ENCODE measurements at regions not wholly inside any gene's neighbourhood (a gene's known extent, or its start where the extent isn't known, plus 50 kb on each side); places are given as distances from the start of the nearest gene placed in this dataset.

GRCh38 chr1:177514207-177514606, 343.4 kb downstream of the BRINP2 start:
- TF ChIP-seq CTCF (IDR thresholded peaks at IDR 0.05) (no peak), POLR2AphosphoS5 (IDR thresholded peaks at IDR 0.05; ENCODE audit: low read depth, low read length) (no peak), TCF7L2 (IDR thresholded peaks at IDR 0.05; ENCODE audit: low read depth, low read length) (no peak), SIN3A (IDR thresholded peaks at IDR 0.05; ENCODE audit: borderline replicate concordance, insufficient read depth, low read depth, low read length) (no peak), REST (IDR thresholded peaks at IDR 0.05; ENCODE audit: insufficient read depth in 1 of 2, low read depth in 2 of 2, low read length in 1 of 2) (no peak)
- H3K27ac ChIP-seq (ENCODE audit: low read length) = no peak overlapping the region
- intact Hi-C loops (cut with micrococcal nuclease; ENCODE audit: unreplicated experiment) (no loop called here), in situ Hi-C loops (cut with HindIII; ENCODE audit: low pct_unique_long_range_greater_than_20kb, low sequenced_read_pairs) (no loop called here)
- ChIA-PET POLR2A (no interaction called here), CTCF (no interaction called here)
- H3K9me3 ChIP-seq (ENCODE audit: control insufficient read depth, insufficient read depth, low read depth, low read length) = no peaks in the 10 kb centered on the region
- no TSS peak for BruUV-seq (replicated peaks)
- H3K27me3 ChIP-seq (ENCODE audit: control insufficient read depth, insufficient read depth, low read length) = no peaks in the 10 kb centered on the region
- H3K4me1 ChIP-seq (ENCODE audit: control insufficient read depth, insufficient read depth, low read length) = no peaks in the 10 kb centered on the region
- H3K4me3 ChIP-seq (ENCODE audit: low read depth in 2 of 2, low read length in 2 of 2) = no peak overlapping the region
- no peaks in the 10 kb centered on the region for H3K36me3 ChIP-seq (ENCODE audit: control insufficient read depth, insufficient read depth, low read length)
- DNase-seq (ENCODE audit: low read depth, low spot score) (no peak), ATAC-seq (no peak)

- BruUV-seq (replicated peaks) = no TSS peak
- in situ Hi-C loops (cut with HindIII; ENCODE audit: low pct_unique_long_range_greater_than_20kb, low sequenced_read_pairs) = no loop called here
- H3K27me3 ChIP-seq (ENCODE audit: control insufficient read depth, insufficient read depth, low read length) = no peaks in the 10 kb centered on the region
- DNase-seq (ENCODE audit: low read depth, low spot score) (no peak), ATAC-seq (no peak)
- H3K27ac ChIP-seq (ENCODE audit: low read length) = no peak overlapping the region
- no peak for TF ChIP-seq CTCF (IDR thresholded peaks at IDR 0.05)
- TF ChIP-seq SIN3A (IDR thresholded peaks at IDR 0.05; ENCODE audit: borderline replicate concordance, insufficient read depth, low read depth, low read length) = no peak
- TF ChIP-seq REST (IDR thresholded peaks at IDR 0.05; ENCODE audit: insufficient read depth in 1 of 2, low read depth in 2 of 2, low read length in 1 of 2) = no peak
- no peak for TF ChIP-seq TCF7L2 (IDR thresholded peaks at IDR 0.05; ENCODE audit: low read depth, low read length)
- TF ChIP-seq POLR2AphosphoS5 (IDR thresholded peaks at IDR 0.05; ENCODE audit: low read depth, low read length) = no peak
- intact Hi-C loops (cut with micrococcal nuclease; ENCODE audit: unreplicated experiment) = no loop called here
- CTCF ChIA-PET = no interaction called here
- H3K4me1 ChIP-seq (ENCODE audit: control insufficient read depth, insufficient read depth, low read length) = no peaks in the 10 kb centered on the region
- POLR2A ChIA-PET = no interaction called here
- H3K4me3 ChIP-seq (ENCODE audit: low read depth in 2 of 2, low read length in 2 of 2) = no peak overlapping the region
- H3K36me3 ChIP-seq (ENCODE audit: control insufficient read depth, insufficient read depth, low read length) = no peaks in the 10 kb centered on the region
- H3K9me3 ChIP-seq (ENCODE audit: control insufficient read depth, insufficient read depth, low read depth, low read length) = no peaks in the 10 kb centered on the region
Observed at GRCh38 chr1:177511036-177511435, 340.3 kb downstream of the BRINP2 start.

Data from Panc1 (cell line).